ENCODE measurements at regions not wholly inside any gene's neighbourhood (a gene's known extent, or its start where the extent isn't known, plus 50 kb on each side); places are given as distances from the start of the nearest gene placed in this dataset.

DNA sequence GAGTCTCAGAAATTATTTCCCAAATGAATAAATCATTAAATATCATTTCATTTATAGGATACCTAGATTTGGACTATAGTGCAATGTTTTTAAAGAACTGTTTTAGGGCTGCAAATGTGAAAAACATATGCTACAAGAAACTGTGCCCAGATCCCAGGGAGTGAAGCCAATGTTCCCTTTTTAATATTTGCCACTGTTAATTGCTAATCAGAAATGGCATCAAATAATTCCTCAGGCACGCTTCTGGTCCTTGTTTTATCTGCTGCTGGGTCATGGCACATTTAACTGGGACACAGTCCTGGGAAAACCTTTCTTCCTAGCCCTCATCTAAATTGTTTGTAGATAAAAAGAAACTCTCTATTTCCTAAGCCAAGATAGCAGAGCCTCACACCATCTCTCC, 79.3 kb upstream of the CNTNAP4 start:
- H3K4me3 ChIP-seq (ENCODE audit: low read length), result no peak overlapping the region
- peaks cover 12% of the 10 kb centered on the region for H3K4me1 ChIP-seq (ENCODE audit: low read length)
- H3K27me3 ChIP-seq (ENCODE audit: low read depth, low read length), result no peaks in the 10 kb centered on the region
- H3K27ac ChIP-seq (ENCODE audit: low read length), result no peak overlapping the region
- TF ChIP-seq CTCF (IDR thresholded peaks at IDR 0.05; ENCODE audit: low read depth, low read length) (no peak), EZH2phosphoT487 (IDR thresholded peaks at IDR 0.05; ENCODE audit: low read depth) (no peak)
- no peaks in the 10 kb centered on the region for H4K20me1 ChIP-seq (ENCODE audit: insufficient read depth, low read length)
- H3K9ac ChIP-seq (ENCODE audit: low read length), result no peak overlapping the region
- no peaks in the 10 kb centered on the region for H3K79me2 ChIP-seq (ENCODE audit: low read length)
- no peak overlapping the region for H3K4me2 ChIP-seq (ENCODE audit: low read length)
- H3K9me3 ChIP-seq (ENCODE audit: insufficient read depth, low read length), result no peaks in the 10 kb centered on the region
- no peaks in the 10 kb centered on the region for H3K36me3 ChIP-seq (replicated peaks; ENCODE audit: low read depth, low read length)
- H2AFZ ChIP-seq (ENCODE audit: low read depth, low read length), result no peak overlapping the region

DNA sequence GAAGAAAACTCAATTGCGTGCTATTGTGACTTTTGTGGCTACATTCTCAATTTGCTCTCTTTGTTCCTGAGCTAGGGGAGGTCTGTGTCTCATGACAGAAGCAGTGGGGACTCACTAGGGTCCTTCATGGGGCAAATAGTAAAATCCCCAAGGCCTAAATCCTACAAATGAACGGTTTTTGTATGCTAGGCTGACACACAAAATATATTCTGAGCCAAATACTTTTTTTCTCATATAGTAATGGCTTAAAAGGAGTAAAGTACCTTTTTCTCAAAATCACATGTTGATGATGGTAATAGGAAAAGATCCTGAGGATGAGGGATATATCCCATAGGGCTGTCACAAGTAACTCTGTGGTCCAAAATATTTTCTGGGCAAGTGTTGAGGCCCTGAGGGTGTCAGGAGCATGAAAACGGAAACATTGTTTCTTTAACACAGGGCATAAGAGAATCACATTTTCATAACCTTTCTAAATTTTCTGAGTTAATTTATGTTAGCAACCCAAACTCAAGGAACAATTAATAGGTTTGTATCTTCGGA, 77.5 kb upstream of the CNTNAP4 start:
- no peak overlapping the region for H2AFZ ChIP-seq (ENCODE audit: low read depth, low read length)
- TF ChIP-seq CTCF (IDR thresholded peaks at IDR 0.05; ENCODE audit: low read depth, low read length) (no peak), EZH2phosphoT487 (IDR thresholded peaks at IDR 0.05; ENCODE audit: low read depth) (no peak)
- no peak overlapping the region for H3K27ac ChIP-seq (ENCODE audit: low read length)
- H3K4me1 ChIP-seq (ENCODE audit: low read length), result peaks cover 4% of the 10 kb centered on the region
- no peak overlapping the region for H3K9ac ChIP-seq (ENCODE audit: low read length)
- H3K79me2 ChIP-seq (ENCODE audit: low read length), result no peaks in the 10 kb centered on the region
- H3K36me3 ChIP-seq (replicated peaks; ENCODE audit: low read depth, low read length), result no peaks in the 10 kb centered on the region
- 0 out of 2 replicates have a peak, but pooled peaks cover 6% of the 10 kb centered on the region for H3K9me3 ChIP-seq (ENCODE audit: insufficient read depth, low read length)
- H3K27me3 ChIP-seq (ENCODE audit: low read depth, low read length), result no peaks in the 10 kb centered on the region
- no peak overlapping the region for H3K4me3 ChIP-seq (ENCODE audit: low read length)
- H4K20me1 ChIP-seq (ENCODE audit: insufficient read depth, low read length), result no peaks in the 10 kb centered on the region
- H3K4me2 ChIP-seq (ENCODE audit: low read length), result no peak overlapping the region

GRCh38 chr16:76201385-76201784, 75.8 kb upstream of the CNTNAP4 start:
- Histone ChIP-seq H2AFZ (ENCODE audit: low read depth, low read length) (no peak overlapping the region), H3K4me1 (ENCODE audit: low read length) (no peaks in the 10 kb centered on the region), H3K4me2 (ENCODE audit: low read length) (no peak overlapping the region), H3K4me3 (ENCODE audit: low read length) (no peak overlapping the region), H3K79me2 (ENCODE audit: low read length) (no peaks in the 10 kb centered on the region), H3K36me3 (replicated peaks; ENCODE audit: low read depth, low read length) (no peaks in the 10 kb centered on the region), H3K27me3 (ENCODE audit: low read depth, low read length) (no peaks in the 10 kb centered on the region), H3K9ac (ENCODE audit: low read length) (no peak overlapping the region), H3K9me3 (ENCODE audit: insufficient read depth, low read length) (0 out of 2 replicates have a peak, but pooled peaks cover 6% of the 10 kb centered on the region), H3K27ac (ENCODE audit: low read length) (no peak overlapping the region), H4K20me1 (ENCODE audit: insufficient read depth, low read length) (no peaks in the 10 kb centered on the region)
- TF ChIP-seq CTCF (IDR thresholded peaks at IDR 0.05; ENCODE audit: low read depth, low read length) (no peak), EZH2phosphoT487 (IDR thresholded peaks at IDR 0.05; ENCODE audit: low read depth) (no peak)

- Histone ChIP-seq H4K20me1 (ENCODE audit: insufficient read depth, low read length) (no peaks in the 10 kb centered on the region), H3K4me2 (ENCODE audit: low read length) (no peak overlapping the region), H3K4me1 (ENCODE audit: low read length) (peaks cover 10% of the 10 kb centered on the region), H3K9me3 (ENCODE audit: insufficient read depth, low read length) (0 out of 2 replicates have a peak, but pooled peaks cover 6% of the 10 kb centered on the region), H3K4me3 (ENCODE audit: low read length) (no peak overlapping the region), H3K36me3 (replicated peaks; ENCODE audit: low read depth, low read length) (no peaks in the 10 kb centered on the region), H3K27me3 (ENCODE audit: low read depth, low read length) (no peaks in the 10 kb centered on the region), H3K79me2 (ENCODE audit: low read length) (no peaks in the 10 kb centered on the region), H2AFZ (ENCODE audit: low read depth, low read length) (no peak overlapping the region), H3K27ac (ENCODE audit: low read length) (no peak overlapping the region), H3K9ac (ENCODE audit: low read length) (no peak overlapping the region)
- TF ChIP-seq EZH2phosphoT487 (IDR thresholded peaks at IDR 0.05; ENCODE audit: low read depth), result no peak
- no peak for TF ChIP-seq CTCF (IDR thresholded peaks at IDR 0.05; ENCODE audit: low read depth, low read length)
Observed at GRCh38 chr16:76204249-76204648, 73.0 kb upstream of the CNTNAP4 start.

All from OCI-LY3 (cell line).